Heart left ventricle (tissue), 13 donors: ENCODE measurements at regions not wholly inside any gene's neighbourhood (a gene's known extent, or its start where the extent isn't known, plus 50 kb on each side); places are given as distances from the start of the nearest gene placed in this dataset.

Experiments used
- POLR2A ChIP-seq, 2 donors: fragments of 450-650 bp; IDR thresholded peaks; one replicate each; pipeline ENCODE4 v1.6.1; 2017; ENCODE audit warnings: antibody characterized with exemption in 2 of 2, mild to moderate bottlenecking in 2 of 2, moderate library complexity in 2 of 2
- TF ChIP-seq, protein P1 (sequence below), 12 donors: fragments of 200-600 bp; sonication (generic) in 4 of 12; IDR thresholded peaks; one replicate each; pipeline versions ENCODE4 v1.5.0 to v1.8.0; 2018 to 2022; ENCODE audit warnings: antibody characterized with exemption in 12 of 12, mild to moderate bottlenecking in 5 of 12
- donor health status: ischemic (EF 13 %, LVEDD 7.1; RV severe dilation, severe dysfunction).
- donor health status: DM: no; HTN: yes; CAD: no.
- donor health status: DM: no; HTN: no; CAD: no.
- donor health status: ischemic (EF 25% LVEDD 6.9; RV normal size, moderate dysfunction).
- donor health status: ischemic (EF 25% LVEDD 5.7; RV mildly dilated, moderate dysfunction).
- donor health status: ischemic (EF 35%, LVEDD 5.7; RV mildly dilated, moderate dysfunction).
- donor health status: nonischemic (EF 11% LVEDD 7.7; RV severe dilation, severe dysfunction).
- donor health status: DM: yes; HTN: yes; CAD: no.
- donor health status: PGD.
- donor health status: ischemic (EF 29% LVEDD 5.4; RV normal size, mild dysfunction).
- donor health status: nonischemic (EF 23%, LVEDD 6.1; RV moderate dilation, normal function).

DNA sequence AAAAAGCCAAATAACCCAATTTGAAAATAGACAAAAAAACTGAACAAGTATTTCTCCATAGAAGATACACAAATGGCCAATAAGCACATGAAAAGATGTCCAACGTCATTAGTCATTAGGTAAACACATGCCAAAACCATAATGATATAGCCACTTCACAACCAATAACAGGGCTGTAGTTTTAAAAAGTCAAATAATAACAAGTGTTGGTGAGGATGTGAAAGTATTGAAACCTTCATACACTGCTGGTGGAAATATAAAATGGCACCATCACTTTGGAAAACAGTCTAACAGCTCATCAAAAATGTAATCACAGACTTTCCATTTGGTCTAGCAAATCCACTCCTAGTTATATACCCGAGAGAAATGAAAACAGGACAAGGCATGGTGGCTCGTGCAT lies 144.2 kb upstream of the CYP1B1 start:
- TF ChIP-seq, protein P1, sequence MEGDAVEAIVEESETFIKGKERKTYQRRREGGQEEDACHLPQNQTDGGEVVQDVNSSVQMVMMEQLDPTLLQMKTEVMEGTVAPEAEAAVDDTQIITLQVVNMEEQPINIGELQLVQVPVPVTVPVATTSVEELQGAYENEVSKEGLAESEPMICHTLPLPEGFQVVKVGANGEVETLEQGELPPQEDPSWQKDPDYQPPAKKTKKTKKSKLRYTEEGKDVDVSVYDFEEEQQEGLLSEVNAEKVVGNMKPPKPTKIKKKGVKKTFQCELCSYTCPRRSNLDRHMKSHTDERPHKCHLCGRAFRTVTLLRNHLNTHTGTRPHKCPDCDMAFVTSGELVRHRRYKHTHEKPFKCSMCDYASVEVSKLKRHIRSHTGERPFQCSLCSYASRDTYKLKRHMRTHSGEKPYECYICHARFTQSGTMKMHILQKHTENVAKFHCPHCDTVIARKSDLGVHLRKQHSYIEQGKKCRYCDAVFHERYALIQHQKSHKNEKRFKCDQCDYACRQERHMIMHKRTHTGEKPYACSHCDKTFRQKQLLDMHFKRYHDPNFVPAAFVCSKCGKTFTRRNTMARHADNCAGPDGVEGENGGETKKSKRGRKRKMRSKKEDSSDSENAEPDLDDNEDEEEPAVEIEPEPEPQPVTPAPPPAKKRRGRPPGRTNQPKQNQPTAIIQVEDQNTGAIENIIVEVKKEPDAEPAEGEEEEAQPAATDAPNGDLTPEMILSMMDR (IDR thresholded peaks at IDR 0.05): no peak
- no peak for TF ChIP-seq POLR2A (IDR thresholded peaks at IDR 0.05)
